ENCODE measurements at regions not wholly inside any gene's neighbourhood (a gene's known extent, or its start where the extent isn't known, plus 50 kb on each side); places are given as distances from the start of the nearest gene placed in this dataset.

DNA sequence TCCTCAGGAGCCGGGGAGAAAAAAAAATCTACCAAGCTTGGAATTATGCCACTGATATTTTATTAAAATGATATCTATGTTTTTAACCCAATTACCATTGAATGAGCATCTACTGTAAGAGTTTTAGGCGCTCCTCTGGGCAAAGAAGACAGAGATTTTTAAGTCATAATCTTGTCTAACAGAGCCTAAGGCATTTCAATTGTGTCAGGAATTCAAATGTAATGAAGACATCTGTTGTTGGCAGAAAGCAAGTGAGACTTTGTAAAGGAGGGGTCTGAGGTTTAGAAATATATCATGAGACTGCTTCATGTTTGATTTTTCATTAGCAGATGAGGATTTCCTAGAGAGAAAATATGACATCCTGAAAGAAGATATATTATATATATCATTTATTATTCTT is 1158.1 kb downstream of the FSTL5 start:
- no peaks in the 10 kb centered on the region for H3K4me1 ChIP-seq (ENCODE audit: insufficient read depth, low read length, poor library complexity, severe bottlenecking)
- no peaks in the 10 kb centered on the region for H3K9me3 ChIP-seq (ENCODE audit: low read depth, low read length, poor library complexity, severe bottlenecking)
- BruUV-seq (replicated peaks), result no TSS peak
- no peak overlapping the region for H3K4me3 ChIP-seq (ENCODE audit: low read depth, low read length, poor library complexity, severe bottlenecking)
- ChIA-PET POLR2A (ENCODE audit: low non-redundant PET) (no interaction called here), CTCF (no interaction called here)
- H3K27me3 ChIP-seq (replicated peaks; ENCODE audit: insufficient read depth, low read depth, low read length, poor library complexity), result no peaks in the 10 kb centered on the region
- intact Hi-C loops (cut with micrococcal nuclease; ENCODE audit: unreplicated experiment), result no loop called here
- no peak overlapping the region for H3K27ac ChIP-seq (ENCODE audit: low read depth, low read length, poor library complexity, severe bottlenecking)
- TF ChIP-seq, protein P1, sequence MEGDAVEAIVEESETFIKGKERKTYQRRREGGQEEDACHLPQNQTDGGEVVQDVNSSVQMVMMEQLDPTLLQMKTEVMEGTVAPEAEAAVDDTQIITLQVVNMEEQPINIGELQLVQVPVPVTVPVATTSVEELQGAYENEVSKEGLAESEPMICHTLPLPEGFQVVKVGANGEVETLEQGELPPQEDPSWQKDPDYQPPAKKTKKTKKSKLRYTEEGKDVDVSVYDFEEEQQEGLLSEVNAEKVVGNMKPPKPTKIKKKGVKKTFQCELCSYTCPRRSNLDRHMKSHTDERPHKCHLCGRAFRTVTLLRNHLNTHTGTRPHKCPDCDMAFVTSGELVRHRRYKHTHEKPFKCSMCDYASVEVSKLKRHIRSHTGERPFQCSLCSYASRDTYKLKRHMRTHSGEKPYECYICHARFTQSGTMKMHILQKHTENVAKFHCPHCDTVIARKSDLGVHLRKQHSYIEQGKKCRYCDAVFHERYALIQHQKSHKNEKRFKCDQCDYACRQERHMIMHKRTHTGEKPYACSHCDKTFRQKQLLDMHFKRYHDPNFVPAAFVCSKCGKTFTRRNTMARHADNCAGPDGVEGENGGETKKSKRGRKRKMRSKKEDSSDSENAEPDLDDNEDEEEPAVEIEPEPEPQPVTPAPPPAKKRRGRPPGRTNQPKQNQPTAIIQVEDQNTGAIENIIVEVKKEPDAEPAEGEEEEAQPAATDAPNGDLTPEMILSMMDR (conservative IDR thresholded peaks at IDR 0.05; ENCODE audit: low read depth, low read length), result no peak
- no peak for TF ChIP-seq EZH2 (IDR thresholded peaks at IDR 0.05; ENCODE audit: borderline replicate concordance, low read depth, low read length, poor library complexity, severe bottlenecking)
- DNase-seq (ENCODE audit: low spot score), result no peak
- H3K36me3 ChIP-seq (ENCODE audit: insufficient read depth, low read length, poor library complexity, severe bottlenecking), result no peaks in the 10 kb centered on the region

DNA sequence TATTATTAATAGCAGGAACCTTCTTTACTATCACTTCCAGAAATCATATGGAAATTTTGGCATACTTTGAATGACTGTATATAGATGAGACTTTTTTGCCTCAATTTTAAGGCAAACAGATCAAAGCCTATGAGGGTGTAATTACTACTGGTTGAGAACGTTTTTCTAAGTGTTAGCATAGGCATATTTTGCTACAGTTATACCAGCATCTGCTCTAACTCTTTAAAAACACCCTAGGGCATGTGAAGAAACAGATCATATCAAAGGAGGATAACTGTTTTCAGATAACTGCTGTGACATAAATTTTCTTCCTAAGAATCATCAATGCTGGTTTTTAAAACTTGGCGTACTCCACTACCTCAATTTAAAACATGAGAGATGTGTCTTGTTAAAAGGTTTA is 1155.3 kb downstream of the FSTL5 start:
- TF ChIP-seq, protein P1 (conservative IDR thresholded peaks at IDR 0.05; ENCODE audit: low read depth, low read length), result no peak
- TF ChIP-seq EZH2 (IDR thresholded peaks at IDR 0.05; ENCODE audit: borderline replicate concordance, low read depth, low read length, poor library complexity, severe bottlenecking), result no peak
- no peaks in the 10 kb centered on the region for H3K36me3 ChIP-seq (ENCODE audit: insufficient read depth, low read length, poor library complexity, severe bottlenecking)
- no peak overlapping the region for H3K27ac ChIP-seq (ENCODE audit: low read depth, low read length, poor library complexity, severe bottlenecking)
- ChIA-PET CTCF (no interaction called here), POLR2A (ENCODE audit: low non-redundant PET) (no interaction called here)
- H3K4me3 ChIP-seq (ENCODE audit: low read depth, low read length, poor library complexity, severe bottlenecking), result no peak overlapping the region
- H3K4me1 ChIP-seq (ENCODE audit: insufficient read depth, low read length, poor library complexity, severe bottlenecking), result no peaks in the 10 kb centered on the region
- no peaks in the 10 kb centered on the region for H3K27me3 ChIP-seq (replicated peaks; ENCODE audit: insufficient read depth, low read depth, low read length, poor library complexity)
- no TSS peak for BruUV-seq (replicated peaks)
- no peak for DNase-seq (ENCODE audit: low spot score)
- intact Hi-C loops (cut with micrococcal nuclease; ENCODE audit: unreplicated experiment), result no loop called here
- no peaks in the 10 kb centered on the region for H3K9me3 ChIP-seq (ENCODE audit: low read depth, low read length, poor library complexity, severe bottlenecking)

DNA sequence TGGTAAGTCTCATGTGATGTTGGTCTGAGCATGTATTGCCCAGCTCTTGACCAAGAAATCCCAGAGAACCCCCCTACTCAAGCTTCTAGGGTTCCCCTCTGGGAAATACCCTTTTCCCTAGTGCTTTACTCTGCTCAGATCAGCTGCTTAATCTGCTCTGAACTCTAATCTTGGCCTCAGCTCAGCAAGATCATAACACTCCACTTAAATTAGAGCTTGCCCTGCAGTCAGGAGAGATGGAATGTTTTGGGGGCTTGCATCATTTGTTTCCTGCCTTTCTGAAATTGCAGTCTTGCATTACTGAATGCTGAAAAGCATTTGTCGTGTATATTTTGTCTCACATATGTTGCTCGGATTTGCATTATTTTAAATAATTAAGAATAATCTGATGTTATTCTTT is 1153.6 kb downstream of the FSTL5 start:
- Histone ChIP-seq H3K4me3 (ENCODE audit: low read depth, low read length, poor library complexity, severe bottlenecking) (no peak overlapping the region), H3K36me3 (ENCODE audit: insufficient read depth, low read length, poor library complexity, severe bottlenecking) (no peaks in the 10 kb centered on the region), H3K9me3 (ENCODE audit: low read depth, low read length, poor library complexity, severe bottlenecking) (no peaks in the 10 kb centered on the region), H3K27ac (ENCODE audit: low read depth, low read length, poor library complexity, severe bottlenecking) (no peak overlapping the region), H3K27me3 (replicated peaks; ENCODE audit: insufficient read depth, low read depth, low read length, poor library complexity) (no peaks in the 10 kb centered on the region), H3K4me1 (ENCODE audit: insufficient read depth, low read length, poor library complexity, severe bottlenecking) (no peaks in the 10 kb centered on the region)
- ChIA-PET CTCF (no interaction called here), POLR2A (ENCODE audit: low non-redundant PET) (no interaction called here)
- TF ChIP-seq EZH2 (IDR thresholded peaks at IDR 0.05; ENCODE audit: borderline replicate concordance, low read depth, low read length, poor library complexity, severe bottlenecking), result no peak
- TF ChIP-seq, protein P1 (conservative IDR thresholded peaks at IDR 0.05; ENCODE audit: low read depth, low read length), result no peak
- intact Hi-C loops (cut with micrococcal nuclease; ENCODE audit: unreplicated experiment), result no loop called here
- DNase-seq (ENCODE audit: low spot score), result no peak
- no TSS peak for BruUV-seq (replicated peaks)

Data from A673 (cell line).